GM12891 (cell line): ENCODE measurements at regions not wholly inside any gene's neighbourhood (a gene's known extent, or its start where the extent isn't known, plus 50 kb on each side); places are given as distances from the start of the nearest gene placed in this dataset.

Experiments used
- PAX5 ChIP-seq: IDR thresholded peaks from 2 replicates; pipeline ENCODE4 v1.6.1; 2011; ENCODE audit warnings: low read length, moderate library complexity, mild to moderate bottlenecking; ENCODE audit not compliant: insufficient read depth, severe bottlenecking
- POLR2A ChIP-seq: IDR thresholded peaks from 2 replicates; pipeline ENCODE4 v1.6.1; 2011; ENCODE audit warnings: low read depth, low read length, control low read depth
- POLR2AphosphoS5 ChIP-seq: IDR thresholded peaks from 2 replicates; pipeline ENCODE4 v1.6.1; 2011; ENCODE audit warnings: low read depth, low read length, control low read depth
- POU2F2 ChIP-seq: IDR thresholded peaks from 2 replicates; pipeline ENCODE4 v1.6.1; 2011; ENCODE audit warnings: low read depth, mild to moderate bottlenecking, control low read depth, low read length, moderate library complexity
- SPI1 ChIP-seq: IDR thresholded peaks from 2 replicates; pipeline ENCODE4 v1.6.1; 2011; ENCODE audit warnings: low read depth, low read length, control low read depth
- TAF1 ChIP-seq: IDR thresholded peaks from 2 replicates; pipeline ENCODE4 v1.6.1; 2011; ENCODE audit warnings: low read depth, low read length, control low read depth

DNA sequence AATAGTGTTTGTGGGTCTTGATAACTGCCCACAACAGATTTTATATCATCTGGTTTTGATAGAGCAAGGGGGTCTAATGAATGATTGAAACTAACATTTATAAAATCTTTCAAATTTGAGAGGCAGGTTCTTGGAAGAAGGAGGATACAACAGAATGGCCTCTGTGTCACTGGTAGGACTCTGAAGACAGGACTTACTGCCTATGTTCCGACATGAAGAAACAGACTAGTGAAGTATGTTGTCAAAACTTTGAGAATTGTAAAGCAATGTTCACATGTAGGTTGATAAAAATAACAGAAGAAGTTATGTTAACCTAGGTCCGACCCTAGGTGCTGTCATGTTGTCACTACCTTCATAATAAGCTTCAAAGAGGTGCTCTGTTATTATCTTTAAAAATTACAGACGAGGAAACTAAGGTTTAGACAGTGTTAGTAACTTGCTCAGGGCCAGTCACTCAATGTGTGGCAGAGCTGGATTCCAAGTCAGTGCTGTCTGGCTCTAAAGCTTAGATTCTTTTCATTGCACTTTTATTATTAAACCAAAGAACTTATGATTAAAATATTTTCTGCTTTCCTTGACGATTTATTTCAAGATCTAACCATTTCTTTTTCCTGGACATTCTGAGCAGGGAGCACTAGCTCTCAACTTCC, 146.2 kb downstream of the RPIA start:
- TF ChIP-seq POLR2A: no peak
- no peak; the same call in none of the 2 replicates for TF ChIP-seq POLR2AphosphoS5
- TF ChIP-seq PAX5: no peak
- no peak; the same call in 1 of the 2 replicates for TF ChIP-seq TAF1
- no peak for TF ChIP-seq POU2F2
- TF ChIP-seq SPI1: no peak
